Osteoblast (primary cell): ENCODE measurements at regions not wholly inside any gene's neighbourhood (a gene's known extent, or its start where the extent isn't known, plus 50 kb on each side); places are given as distances from the start of the nearest gene placed in this dataset.
A peak's percentile ranks its signal among the peaks of the same experiment; 100 is the strongest.

Experiments used
- DNase-seq: peaks from one replicate; pipeline ENCODE4 v3.0.0; 2011; ENCODE audit warnings: low spot score, mixed read lengths; ENCODE audit not compliant: insufficient read length; ENCODE audit errors: missing footprints
- H2AFZ ChIP-seq: 2 replicates; pipeline ENCODE4 v1.6.0; 2011; ENCODE audit warnings: mild to moderate bottlenecking, low read length
- H3K27ac ChIP-seq: 2 replicates; pipeline ENCODE4 v1.5.1; 2011; ENCODE audit warnings: mild to moderate bottlenecking, low read depth, low read length, moderate library complexity
- H3K27me3 ChIP-seq: 2 replicates; pipeline ENCODE4 v1.6.0; 2012; ENCODE audit warnings: mild to moderate bottlenecking, control low read depth, inconsistent platforms, low read length, moderate library complexity; ENCODE audit not compliant: insufficient read depth
- H3K36me3 ChIP-seq: 2 replicates; pipeline ENCODE4 v1.5.1; 2011; ENCODE audit warnings: mild to moderate bottlenecking, low read length, control low read depth, moderate library complexity; ENCODE audit not compliant: insufficient read depth
- H3K4me1 ChIP-seq: 2 replicates; pipeline ENCODE4 v1.5.1; 2011; ENCODE audit warnings: mild to moderate bottlenecking, low read length, control low read depth, moderate library complexity; ENCODE audit not compliant: insufficient read depth
- H3K4me2 ChIP-seq: 2 replicates; pipeline ENCODE4 v1.6.0; 2011; ENCODE audit warnings: mild to moderate bottlenecking, low read length; ENCODE audit not compliant: insufficient read depth
- H3K4me3 ChIP-seq: fragments of 200-600 bp; sonication (generic); 3 replicates; pipeline ENCODE4 v1.5.1; 2012; ENCODE audit warnings: mild to moderate bottlenecking, low read length, inconsistent platforms; ENCODE audit not compliant: insufficient read depth
- H3K79me2 ChIP-seq: 2 replicates; pipeline ENCODE4 v1.6.0; 2012; ENCODE audit warnings: mild to moderate bottlenecking, low read length, control low read depth, inconsistent platforms; ENCODE audit not compliant: insufficient read depth
- H3K9me3 ChIP-seq: 2 replicates; pipeline ENCODE4 v1.5.1; 2011; ENCODE audit warnings: low read depth, low read length, control low read depth
- H4K20me1 ChIP-seq: 2 replicates; pipeline ENCODE4 v1.6.0; 2012; ENCODE audit warnings: mild to moderate bottlenecking, low read length, control low read depth; ENCODE audit not compliant: insufficient read depth
- TF ChIP-seq, protein P1 (sequence below): IDR thresholded peaks from 2 replicates; pipeline ENCODE4 v1.5.1; 2011; ENCODE audit warnings: mild to moderate bottlenecking, low read depth, low read length, moderate library complexity; ENCODE audit errors: extremely low read depth

- TF ChIP-seq, protein P1, sequence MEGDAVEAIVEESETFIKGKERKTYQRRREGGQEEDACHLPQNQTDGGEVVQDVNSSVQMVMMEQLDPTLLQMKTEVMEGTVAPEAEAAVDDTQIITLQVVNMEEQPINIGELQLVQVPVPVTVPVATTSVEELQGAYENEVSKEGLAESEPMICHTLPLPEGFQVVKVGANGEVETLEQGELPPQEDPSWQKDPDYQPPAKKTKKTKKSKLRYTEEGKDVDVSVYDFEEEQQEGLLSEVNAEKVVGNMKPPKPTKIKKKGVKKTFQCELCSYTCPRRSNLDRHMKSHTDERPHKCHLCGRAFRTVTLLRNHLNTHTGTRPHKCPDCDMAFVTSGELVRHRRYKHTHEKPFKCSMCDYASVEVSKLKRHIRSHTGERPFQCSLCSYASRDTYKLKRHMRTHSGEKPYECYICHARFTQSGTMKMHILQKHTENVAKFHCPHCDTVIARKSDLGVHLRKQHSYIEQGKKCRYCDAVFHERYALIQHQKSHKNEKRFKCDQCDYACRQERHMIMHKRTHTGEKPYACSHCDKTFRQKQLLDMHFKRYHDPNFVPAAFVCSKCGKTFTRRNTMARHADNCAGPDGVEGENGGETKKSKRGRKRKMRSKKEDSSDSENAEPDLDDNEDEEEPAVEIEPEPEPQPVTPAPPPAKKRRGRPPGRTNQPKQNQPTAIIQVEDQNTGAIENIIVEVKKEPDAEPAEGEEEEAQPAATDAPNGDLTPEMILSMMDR = no peak
- H3K9me3 ChIP-seq = no peaks in the 10 kb centered on the region
- H2AFZ ChIP-seq = no peak overlapping the region
- no peaks in the 10 kb centered on the region for H4K20me1 ChIP-seq
- no peak overlapping the region for H3K4me3 ChIP-seq
- no peak overlapping the region for H3K27ac ChIP-seq
- DNase-seq = no peak
- H3K4me2 ChIP-seq = no peak overlapping the region
- no peaks in the 10 kb centered on the region for H3K27me3 ChIP-seq
- no peaks in the 10 kb centered on the region for H3K4me1 ChIP-seq
- no peaks in the 10 kb centered on the region for H3K79me2 ChIP-seq
- H3K36me3 ChIP-seq = no peaks in the 10 kb centered on the region
These were observed 676.6 kb downstream of the FAT4 start for GRCh38 chr4:125991398-125991797.

GRCh38 chr4:125992891-125993290 is 678.1 kb downstream of the FAT4 start:
- no peaks in the 10 kb centered on the region for H3K79me2 ChIP-seq
- H3K4me1 ChIP-seq = no peaks in the 10 kb centered on the region
- DNase-seq = no peak
- TF ChIP-seq, protein P1 = no peak
- no peaks in the 10 kb centered on the region for H3K36me3 ChIP-seq
- no peak overlapping the region for H3K4me2 ChIP-seq
- no peaks in the 10 kb centered on the region for H4K20me1 ChIP-seq
- no peak overlapping the region for H3K27ac ChIP-seq
- no peaks in the 10 kb centered on the region for H3K9me3 ChIP-seq
- H3K4me3 ChIP-seq = no peak overlapping the region
- no peaks in the 10 kb centered on the region for H3K27me3 ChIP-seq
- H2AFZ ChIP-seq = no peak overlapping the region

GRCh38 chr4:125994024-125994423 is 679.3 kb downstream of the FAT4 start:
- DNase-seq = no peak
- H3K4me2 ChIP-seq = peak overlapping the region; percentile 25
- H3K4me1 ChIP-seq = no peaks in the 10 kb centered on the region
- H4K20me1 ChIP-seq = no peaks in the 10 kb centered on the region
- H2AFZ ChIP-seq = no peak overlapping the region
- no peaks in the 10 kb centered on the region for H3K9me3 ChIP-seq
- no peaks in the 10 kb centered on the region for H3K79me2 ChIP-seq
- no peaks in the 10 kb centered on the region for H3K27me3 ChIP-seq
- H3K4me3 ChIP-seq = peak overlapping the region; percentile 8
- TF ChIP-seq, protein P1 = no peak
- H3K36me3 ChIP-seq = no peaks in the 10 kb centered on the region
- no peak overlapping the region for H3K27ac ChIP-seq

GRCh38 chr4:125994430-125994829 is 679.7 kb downstream of the FAT4 start:
- H3K27me3 ChIP-seq = no peaks in the 10 kb centered on the region
- no peak overlapping the region for H2AFZ ChIP-seq
- no peaks in the 10 kb centered on the region for H3K4me1 ChIP-seq
- no peak for DNase-seq
- no peaks in the 10 kb centered on the region for H4K20me1 ChIP-seq
- TF ChIP-seq, protein P1 = no peak
- H3K79me2 ChIP-seq = no peaks in the 10 kb centered on the region
- no peaks in the 10 kb centered on the region for H3K36me3 ChIP-seq
- H3K4me3 ChIP-seq = no peak overlapping the region
- no peaks in the 10 kb centered on the region for H3K9me3 ChIP-seq
- no peak overlapping the region for H3K4me2 ChIP-seq
- no peak overlapping the region for H3K27ac ChIP-seq
